Stimulated activated CD8-positive, alpha-beta memory T cell treated with anti-CD3 and anti-CD28 coated beads, Interleukin-4, amount 100 ng/mL, for 24 hours (primary cell): ENCODE measurements at regions not wholly inside any gene's neighbourhood (a gene's known extent, or its start where the extent isn't known, plus 50 kb on each side); places are given as distances from the start of the nearest gene placed in this dataset.

Experiments used
- DNase-seq: peaks from one replicate; pipeline ENCODE4 v3.0.0-alpha.2; 2020; ENCODE audit warnings: low read depth

- DNase-seq, result no peak
Measured at GRCh38 chr18:45168866-45169600, 446.2 kb upstream of the SLC14A2 start.

GRCh38 chr18:45169610-45170009 lies 445.7 kb upstream of the SLC14A2 start:
- DNase-seq, result no peak

GRCh38 chr18:45171679-45172191 lies 443.5 kb upstream of the SLC14A2 start:
- no peak for DNase-seq

- no peak for DNase-seq
Measured at GRCh38 chr18:45173327-45173726, 441.9 kb upstream of the SLC14A2 start.

GRCh38 chr18:45173799-45174519 lies 441.3 kb upstream of the SLC14A2 start:
- DNase-seq, result no peak

- no peak for DNase-seq
Measured at GRCh38 chr18:45174629-45175136, 440.6 kb upstream of the SLC14A2 start.

GRCh38 chr18:45175511-45175910 lies 439.8 kb upstream of the SLC14A2 start:
- DNase-seq, result no peak

- no peak for DNase-seq
Measured at GRCh38 chr18:45186832-45187231, 428.4 kb upstream of the SLC14A2 start.

- no peak for DNase-seq
Measured at GRCh38 chr18:45191795-45192194, 423.5 kb upstream of the SLC14A2 start.

GRCh38 chr18:45197526-45197970 lies 417.7 kb upstream of the SLC14A2 start:
- DNase-seq, result no peak

- DNase-seq, result no peak
Measured at GRCh38 chr18:45198526-45198925, 416.8 kb upstream of the SLC14A2 start.

GRCh38 chr18:45201029-45201428 lies 414.2 kb upstream of the SLC14A2 start:
- no peak for DNase-seq

- no peak for DNase-seq
Measured at GRCh38 chr18:45201489-45201888, 413.8 kb upstream of the SLC14A2 start.

- DNase-seq, result no peak
Measured at GRCh38 chr18:45202061-45202460, 413.2 kb upstream of the SLC14A2 start.

- no peak for DNase-seq
Measured at GRCh38 chr18:45203677-45204076, 411.6 kb upstream of the SLC14A2 start.

GRCh38 chr18:45207328-45207727 lies 407.9 kb upstream of the SLC14A2 start:
- DNase-seq, result no peak

GRCh38 chr18:45208164-45208563 lies 407.1 kb upstream of the SLC14A2 start:
- DNase-seq, result no peak

GRCh38 chr18:45212181-45213039 lies 402.9 kb upstream of the SLC14A2 start:
- DNase-seq, result peak; percentile 70

- no peak for DNase-seq
Measured at GRCh38 chr18:45213040-45213333, 402.3 kb upstream of the SLC14A2 start.

- DNase-seq, result no peak
Measured at GRCh38 chr18:45218436-45218835, 396.8 kb upstream of the SLC14A2 start.

- no peak for DNase-seq
Measured at GRCh38 chr18:45221363-45221762, 393.9 kb upstream of the SLC14A2 start.

GRCh38 chr18:45222180-45222579 lies 393.1 kb upstream of the SLC14A2 start:
- DNase-seq, result no peak
